ENCODE measurements at regions not wholly inside any gene's neighbourhood (a gene's known extent, or its start where the extent isn't known, plus 50 kb on each side); places are given as distances from the start of the nearest gene placed in this dataset.

DNA sequence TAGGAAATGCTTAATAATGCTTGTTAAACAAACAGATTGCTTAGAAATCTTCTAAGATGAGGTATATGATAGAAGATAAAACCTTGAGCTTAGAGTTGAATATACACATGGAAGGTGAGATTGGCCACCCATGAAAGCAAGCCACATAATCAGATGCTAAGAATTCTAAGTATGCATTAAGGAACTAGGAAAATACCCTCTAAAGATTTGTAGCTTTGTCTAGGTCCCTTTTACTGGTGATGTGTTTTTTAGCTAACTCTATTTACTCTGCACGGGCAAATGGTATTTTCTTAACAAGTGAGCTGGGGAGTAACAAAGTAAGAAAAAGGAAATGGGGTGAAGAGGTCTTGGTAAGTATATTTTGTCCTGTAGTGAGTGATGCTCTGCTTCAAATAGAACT lies 310.3 kb downstream of the OXSM start:
- TF ChIP-seq EZH2phosphoT487 (IDR thresholded peaks at IDR 0.05) (no peak), EZH2 (IDR thresholded peaks at IDR 0.05) (no peak)
- TF ChIP-seq, protein P1, sequence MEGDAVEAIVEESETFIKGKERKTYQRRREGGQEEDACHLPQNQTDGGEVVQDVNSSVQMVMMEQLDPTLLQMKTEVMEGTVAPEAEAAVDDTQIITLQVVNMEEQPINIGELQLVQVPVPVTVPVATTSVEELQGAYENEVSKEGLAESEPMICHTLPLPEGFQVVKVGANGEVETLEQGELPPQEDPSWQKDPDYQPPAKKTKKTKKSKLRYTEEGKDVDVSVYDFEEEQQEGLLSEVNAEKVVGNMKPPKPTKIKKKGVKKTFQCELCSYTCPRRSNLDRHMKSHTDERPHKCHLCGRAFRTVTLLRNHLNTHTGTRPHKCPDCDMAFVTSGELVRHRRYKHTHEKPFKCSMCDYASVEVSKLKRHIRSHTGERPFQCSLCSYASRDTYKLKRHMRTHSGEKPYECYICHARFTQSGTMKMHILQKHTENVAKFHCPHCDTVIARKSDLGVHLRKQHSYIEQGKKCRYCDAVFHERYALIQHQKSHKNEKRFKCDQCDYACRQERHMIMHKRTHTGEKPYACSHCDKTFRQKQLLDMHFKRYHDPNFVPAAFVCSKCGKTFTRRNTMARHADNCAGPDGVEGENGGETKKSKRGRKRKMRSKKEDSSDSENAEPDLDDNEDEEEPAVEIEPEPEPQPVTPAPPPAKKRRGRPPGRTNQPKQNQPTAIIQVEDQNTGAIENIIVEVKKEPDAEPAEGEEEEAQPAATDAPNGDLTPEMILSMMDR (IDR thresholded peaks at IDR 0.05), result no peak
- Histone ChIP-seq H3K27me3 (no peaks in the 10 kb centered on the region), H3K4me3 (no peak overlapping the region), H2AFZ (replicated peaks) (no peak overlapping the region), H3K79me2 (ENCODE audit: low read depth) (no peaks in the 10 kb centered on the region), H3K9ac (no peak overlapping the region), H3K4me2 (no peak overlapping the region), H3K27ac (no peak overlapping the region), H3K9me3 (ENCODE audit: low read depth) (peaks cover 5% of the 10 kb centered on the region), H3K4me1 (peaks cover 6% of the 10 kb centered on the region), H3K36me3 (no peaks in the 10 kb centered on the region), H4K20me1 (ENCODE audit: low read depth) (no peaks in the 10 kb centered on the region), H3F3A (ENCODE audit: low read depth) (no peaks in the 10 kb centered on the region)
- peaks cover 18% of the 10 kb centered on the region for H3K9me3 Mint-ChIP-seq
- DNase-seq (ENCODE audit: low spot score), result no peak
- peaks cover 2% of the 10 kb centered on the region for H3K27me3 Mint-ChIP-seq (ENCODE audit: insufficient read depth, low read depth)
- peaks cover 13% of the 10 kb centered on the region for H3K4me1 Mint-ChIP-seq
- no peaks in the 10 kb centered on the region for H3K36me3 Mint-ChIP-seq
- H3K4me3 Mint-ChIP-seq, result no peak overlapping the region
- H3K27ac Mint-ChIP-seq, result no peak overlapping the region

DNA sequence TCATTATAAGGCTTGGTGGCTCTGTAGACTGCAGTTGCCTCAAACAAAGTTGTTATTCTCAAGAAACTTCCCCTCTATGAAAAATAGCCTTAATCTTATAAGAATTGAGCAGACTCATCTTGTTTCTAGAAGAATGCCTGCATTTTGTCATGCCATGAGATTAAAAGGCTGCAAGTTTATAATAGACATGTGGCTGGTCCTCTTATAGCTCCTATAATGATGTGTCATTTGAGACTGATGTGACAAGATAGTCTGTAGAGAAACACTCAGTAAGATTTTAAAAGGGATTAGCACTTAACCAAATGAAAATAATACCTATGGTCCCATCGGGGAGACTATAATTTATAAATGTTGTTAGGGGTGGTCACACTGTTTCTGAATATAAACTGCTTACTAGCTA lies 312.5 kb downstream of the OXSM start:
- Histone ChIP-seq H3K36me3 (no peaks in the 10 kb centered on the region), H3K79me2 (ENCODE audit: low read depth) (no peaks in the 10 kb centered on the region), H3F3A (ENCODE audit: low read depth) (no peaks in the 10 kb centered on the region), H3K27me3 (no peaks in the 10 kb centered on the region), H3K4me3 (no peak overlapping the region), H2AFZ (replicated peaks) (no peak overlapping the region), H3K9me3 (ENCODE audit: low read depth) (peaks cover 1% of the 10 kb centered on the region), H3K9ac (no peak overlapping the region), H4K20me1 (ENCODE audit: low read depth) (no peaks in the 10 kb centered on the region), H3K4me1 (peaks cover 11% of the 10 kb centered on the region), H3K27ac (no peak overlapping the region), H3K4me2 (no peak overlapping the region)
- Mint-ChIP-seq H3K4me3 (no peak overlapping the region), H3K4me1 (peaks cover 26% of the 10 kb centered on the region), H3K27me3 (ENCODE audit: insufficient read depth, low read depth) (no peaks in the 10 kb centered on the region), H3K9me3 (peaks cover 8% of the 10 kb centered on the region), H3K27ac (no peak overlapping the region), H3K36me3 (no peaks in the 10 kb centered on the region)
- no peak for DNase-seq (ENCODE audit: low spot score)
- TF ChIP-seq EZH2 (IDR thresholded peaks at IDR 0.05) (no peak), EZH2phosphoT487 (IDR thresholded peaks at IDR 0.05) (no peak)
- TF ChIP-seq, protein P1 (IDR thresholded peaks at IDR 0.05), result no peak

DNA sequence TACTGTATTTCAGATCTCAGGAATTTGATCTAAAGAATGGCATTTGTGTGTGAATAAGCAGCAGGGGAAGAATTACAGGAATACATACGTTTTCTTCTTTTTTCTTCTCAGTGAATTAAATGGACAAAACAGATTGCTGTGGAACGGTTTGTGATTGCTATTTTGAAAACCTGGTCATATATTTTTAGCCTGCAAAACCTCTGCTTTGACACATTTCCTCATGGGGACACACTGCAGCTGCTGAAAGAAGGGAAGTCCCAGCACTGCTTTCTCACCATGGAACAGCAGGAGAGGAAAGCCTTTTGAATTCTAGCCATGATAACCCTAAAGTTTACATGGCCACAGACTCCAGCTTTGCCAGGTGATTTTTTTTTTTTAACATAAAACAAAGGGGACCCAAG lies 315.0 kb downstream of the OXSM start:
- no peaks in the 10 kb centered on the region for H3F3A ChIP-seq (ENCODE audit: low read depth)
- H3K4me2 ChIP-seq, result no peak overlapping the region
- no peak overlapping the region for H2AFZ ChIP-seq (replicated peaks)
- H3K4me3 ChIP-seq, result no peak overlapping the region
- no peaks in the 10 kb centered on the region for H3K79me2 ChIP-seq (ENCODE audit: low read depth)
- peaks cover 11% of the 10 kb centered on the region for H3K4me1 ChIP-seq
- Mint-ChIP-seq H3K4me1 (peaks cover 25% of the 10 kb centered on the region), H3K4me3 (no peak overlapping the region), H3K36me3 (no peaks in the 10 kb centered on the region), H3K9me3 (no peaks in the 10 kb centered on the region), H3K27ac (no peak overlapping the region), H3K27me3 (ENCODE audit: insufficient read depth, low read depth) (no peaks in the 10 kb centered on the region)
- no peaks in the 10 kb centered on the region for H3K27me3 ChIP-seq
- no peak overlapping the region for H3K27ac ChIP-seq
- no peaks in the 10 kb centered on the region for H3K36me3 ChIP-seq
- DNase-seq (ENCODE audit: low spot score), result no peak
- TF ChIP-seq EZH2phosphoT487 (IDR thresholded peaks at IDR 0.05), result no peak
- H4K20me1 ChIP-seq (ENCODE audit: low read depth), result no peaks in the 10 kb centered on the region
- no peaks in the 10 kb centered on the region for H3K9me3 ChIP-seq (ENCODE audit: low read depth)
- no peak overlapping the region for H3K9ac ChIP-seq

DNA sequence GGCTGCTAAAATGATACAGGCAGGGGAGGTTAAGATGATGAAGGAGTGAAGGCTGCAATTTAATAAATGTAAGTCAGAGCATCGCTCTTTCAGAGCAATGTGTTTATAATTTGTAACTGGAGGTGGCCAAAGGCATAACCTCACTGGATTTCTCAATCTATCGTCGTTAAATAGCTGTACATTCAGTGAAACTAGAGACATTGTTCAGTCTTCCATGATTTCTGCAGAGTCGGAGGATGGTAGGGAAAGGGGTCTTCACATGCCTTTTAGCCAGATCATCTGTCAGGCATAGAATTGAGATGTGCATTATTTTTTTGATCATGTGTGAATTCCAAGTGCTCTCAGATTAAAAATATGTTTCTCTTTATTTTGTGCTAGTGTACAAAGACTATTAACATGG lies 315.4 kb downstream of the OXSM start:
- Histone ChIP-seq H3K4me2 (no peak overlapping the region), H3F3A (ENCODE audit: low read depth) (no peaks in the 10 kb centered on the region), H4K20me1 (ENCODE audit: low read depth) (no peaks in the 10 kb centered on the region), H3K4me3 (no peak overlapping the region), H2AFZ (replicated peaks) (no peak overlapping the region), H3K9me3 (ENCODE audit: low read depth) (no peaks in the 10 kb centered on the region), H3K36me3 (no peaks in the 10 kb centered on the region), H3K4me1 (peaks cover 11% of the 10 kb centered on the region), H3K9ac (no peak overlapping the region), H3K27ac (no peak overlapping the region), H3K79me2 (ENCODE audit: low read depth) (no peaks in the 10 kb centered on the region), H3K27me3 (no peaks in the 10 kb centered on the region)
- TF ChIP-seq EZH2 (IDR thresholded peaks at IDR 0.05) (no peak), EZH2phosphoT487 (IDR thresholded peaks at IDR 0.05) (no peak)
- TF ChIP-seq, protein P1 (IDR thresholded peaks at IDR 0.05), result no peak
- H3K4me3 Mint-ChIP-seq, result no peak overlapping the region
- no peak overlapping the region for H3K27ac Mint-ChIP-seq
- H3K9me3 Mint-ChIP-seq, result no peaks in the 10 kb centered on the region
- H3K36me3 Mint-ChIP-seq, result no peaks in the 10 kb centered on the region
- no peak for DNase-seq (ENCODE audit: low spot score)
- H3K27me3 Mint-ChIP-seq (ENCODE audit: insufficient read depth, low read depth), result no peaks in the 10 kb centered on the region
- H3K4me1 Mint-ChIP-seq, result peaks cover 22% of the 10 kb centered on the region
